Type B pancreatic cell (in vitro differentiated cells): ENCODE measurements at regions not wholly inside any gene's neighbourhood (a gene's known extent, or its start where the extent isn't known, plus 50 kb on each side); places are given as distances from the start of the nearest gene placed in this dataset.

Experiments
- DNase-seq: peaks from one replicate; pipeline ENCODE4 v3.0.0; 2021; ENCODE audit warnings: mixed read lengths; ENCODE audit not compliant: unreplicated experiment; ENCODE audit errors: extremely low spot score
- H3K27ac Mint-ChIP-seq: 2 replicates; pipeline ENCODE4 v1.8.0; 2021; ENCODE audit warnings: mild to moderate bottlenecking, mixed read lengths
- H3K27me3 Mint-ChIP-seq: 2 replicates; pipeline ENCODE4 v1.8.0; 2021; ENCODE audit warnings: mixed read lengths
- H3K36me3 Mint-ChIP-seq: 2 replicates; pipeline ENCODE4 v1.8.0; 2021; ENCODE audit warnings: mixed read lengths
- H3K4me1 Mint-ChIP-seq: one replicate; pipeline ENCODE4 v1.8.0; 2021; ENCODE audit warnings: mixed read lengths; ENCODE audit not compliant: unreplicated experiment
- H3K4me3 Mint-ChIP-seq: 2 replicates; pipeline ENCODE4 v1.8.0; 2021; ENCODE audit warnings: mild to moderate bottlenecking, mixed read lengths
- H3K9me3 Mint-ChIP-seq: 2 replicates; pipeline ENCODE4 v1.8.0; 2021; ENCODE audit warnings: mixed read lengths
- TF ChIP-seq, protein P1 (sequence below): fragments of 200-600 bp; sonication (generic); conservative IDR thresholded peaks from 2 replicates; pipeline ENCODE4 v1.5.0; 2021; ENCODE audit warnings: antibody characterized with exemption, mild to moderate bottlenecking

DNA sequence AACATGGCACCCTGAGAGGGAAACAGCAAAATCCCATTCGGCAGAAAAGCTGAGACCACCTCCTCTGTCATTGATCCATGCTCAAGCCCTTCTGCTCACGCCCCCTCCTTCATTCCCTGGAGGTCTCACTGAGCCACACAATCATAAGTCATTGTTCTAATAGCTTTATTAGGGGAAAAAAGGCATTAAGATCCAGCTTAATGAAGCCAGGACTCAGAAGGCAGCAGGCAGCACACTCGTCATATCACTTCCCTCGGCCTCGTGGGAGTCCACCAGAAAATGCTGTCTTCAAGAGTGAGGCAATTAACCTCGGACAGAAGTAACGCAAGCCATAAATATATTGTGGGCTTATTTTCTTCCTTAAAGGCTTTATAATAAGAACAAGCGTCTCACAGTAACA lies 153.9 kb upstream of the PPP2R3A start:
- Mint-ChIP-seq H3K4me1 (peaks cover 4% of the 10 kb centered on the region), H3K9me3 (no peaks in the 10 kb centered on the region), H3K27me3 (peaks cover 43% of the 10 kb centered on the region), H3K4me3 (no peak overlapping the region), H3K36me3 (no peaks in the 10 kb centered on the region), H3K27ac (no peak overlapping the region)
- TF ChIP-seq, protein P1, sequence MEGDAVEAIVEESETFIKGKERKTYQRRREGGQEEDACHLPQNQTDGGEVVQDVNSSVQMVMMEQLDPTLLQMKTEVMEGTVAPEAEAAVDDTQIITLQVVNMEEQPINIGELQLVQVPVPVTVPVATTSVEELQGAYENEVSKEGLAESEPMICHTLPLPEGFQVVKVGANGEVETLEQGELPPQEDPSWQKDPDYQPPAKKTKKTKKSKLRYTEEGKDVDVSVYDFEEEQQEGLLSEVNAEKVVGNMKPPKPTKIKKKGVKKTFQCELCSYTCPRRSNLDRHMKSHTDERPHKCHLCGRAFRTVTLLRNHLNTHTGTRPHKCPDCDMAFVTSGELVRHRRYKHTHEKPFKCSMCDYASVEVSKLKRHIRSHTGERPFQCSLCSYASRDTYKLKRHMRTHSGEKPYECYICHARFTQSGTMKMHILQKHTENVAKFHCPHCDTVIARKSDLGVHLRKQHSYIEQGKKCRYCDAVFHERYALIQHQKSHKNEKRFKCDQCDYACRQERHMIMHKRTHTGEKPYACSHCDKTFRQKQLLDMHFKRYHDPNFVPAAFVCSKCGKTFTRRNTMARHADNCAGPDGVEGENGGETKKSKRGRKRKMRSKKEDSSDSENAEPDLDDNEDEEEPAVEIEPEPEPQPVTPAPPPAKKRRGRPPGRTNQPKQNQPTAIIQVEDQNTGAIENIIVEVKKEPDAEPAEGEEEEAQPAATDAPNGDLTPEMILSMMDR, result no peak
- no peak for DNase-seq

DNA sequence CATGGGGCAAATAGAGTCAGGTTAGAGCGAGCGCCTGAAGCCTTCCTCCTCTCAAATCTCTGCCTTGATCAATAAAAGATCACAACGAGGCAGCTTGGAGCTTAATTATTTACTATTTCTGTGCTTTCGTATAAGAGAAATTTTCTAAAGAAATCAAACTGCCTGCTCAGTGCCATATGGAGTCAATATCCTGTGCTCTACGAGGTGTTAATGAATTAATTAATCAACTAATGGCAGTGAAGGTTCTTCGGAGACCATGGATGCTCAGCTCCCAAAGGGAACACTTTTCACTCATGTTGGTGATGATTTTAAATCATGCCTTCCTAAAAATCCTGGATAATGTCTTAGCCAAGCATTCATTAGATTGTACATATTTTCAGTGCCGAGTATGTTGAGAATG lies 153.5 kb upstream of the PPP2R3A start:
- TF ChIP-seq, protein P1, result no peak
- H3K36me3 Mint-ChIP-seq, result no peaks in the 10 kb centered on the region

DNA sequence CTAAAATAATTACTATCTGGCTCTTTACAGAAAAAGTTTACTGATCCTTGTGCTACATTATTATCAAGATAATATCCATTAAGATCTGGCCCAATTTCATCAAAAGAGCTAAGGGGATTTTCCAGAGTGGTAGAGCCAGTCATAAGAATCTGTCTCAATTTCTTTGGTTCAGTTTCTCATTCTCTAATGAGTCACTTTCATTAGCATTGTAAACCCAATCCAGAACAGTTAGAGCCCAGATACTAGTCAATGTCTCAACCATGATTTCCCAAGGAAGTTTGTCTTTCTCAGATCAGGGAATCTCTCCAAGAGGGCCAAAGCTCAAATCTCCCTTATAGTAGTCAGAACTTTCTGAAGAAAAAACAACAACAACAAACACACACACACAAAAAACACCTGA lies 131.1 kb upstream of the PPP2R3A start:
- Mint-ChIP-seq H3K4me3 (no peak overlapping the region), H3K36me3 (no peaks in the 10 kb centered on the region), H3K4me1 (no peaks in the 10 kb centered on the region), H3K27ac (no peak overlapping the region), H3K9me3 (no peaks in the 10 kb centered on the region), H3K27me3 (peaks cover 6% of the 10 kb centered on the region)
- TF ChIP-seq, protein P1, result no peak
- no peak for DNase-seq

More for the DNA sequence above, 153.5 kb upstream of the PPP2R3A start:
- Mint-ChIP-seq H3K4me3 (no peak overlapping the region), H3K9me3 (no peaks in the 10 kb centered on the region), H3K27ac (no peak overlapping the region), H3K27me3 (peaks cover 43% of the 10 kb centered on the region), H3K4me1 (peaks cover 4% of the 10 kb centered on the region)
- no peak for DNase-seq

DNA sequence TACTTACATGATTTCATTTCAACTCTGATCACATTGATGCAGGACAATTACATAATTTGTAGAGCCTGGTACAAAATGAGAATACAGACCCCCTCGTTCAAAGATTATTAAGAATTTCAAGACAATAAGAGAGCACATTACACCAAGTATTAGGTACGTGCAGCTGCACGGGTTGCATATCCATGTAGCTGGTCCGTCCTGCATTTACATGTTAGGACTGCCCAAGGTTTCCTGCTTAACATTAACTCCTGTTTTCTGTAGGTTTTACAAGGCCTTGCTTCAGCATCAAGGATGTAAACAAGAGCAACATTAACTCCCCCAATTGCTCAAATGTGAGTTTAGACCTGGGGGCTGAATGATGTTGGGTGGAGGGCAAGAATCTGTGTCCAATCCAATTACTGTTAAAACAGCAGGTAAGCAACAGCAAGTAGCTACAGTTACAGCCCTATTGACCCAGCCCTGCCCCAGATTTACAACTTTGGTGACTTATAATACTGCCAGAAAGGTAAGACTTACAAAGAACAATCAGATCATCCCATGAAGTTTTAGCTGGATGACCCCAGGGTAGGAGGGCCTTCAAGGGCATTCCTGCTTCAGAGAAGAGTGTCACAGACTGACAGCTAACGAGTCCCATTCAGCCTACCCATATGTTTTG lies 127.4 kb upstream of the PPP2R3A start:
- Mint-ChIP-seq H3K27ac (no peak overlapping the region), H3K4me1 (no peaks in the 10 kb centered on the region), H3K9me3 (no peaks in the 10 kb centered on the region), H3K4me3 (no peak overlapping the region), H3K27me3 (peaks cover 6% of the 10 kb centered on the region), H3K36me3 (no peaks in the 10 kb centered on the region)
- DNase-seq, result no peak
- TF ChIP-seq, protein P1, result no peak

DNA sequence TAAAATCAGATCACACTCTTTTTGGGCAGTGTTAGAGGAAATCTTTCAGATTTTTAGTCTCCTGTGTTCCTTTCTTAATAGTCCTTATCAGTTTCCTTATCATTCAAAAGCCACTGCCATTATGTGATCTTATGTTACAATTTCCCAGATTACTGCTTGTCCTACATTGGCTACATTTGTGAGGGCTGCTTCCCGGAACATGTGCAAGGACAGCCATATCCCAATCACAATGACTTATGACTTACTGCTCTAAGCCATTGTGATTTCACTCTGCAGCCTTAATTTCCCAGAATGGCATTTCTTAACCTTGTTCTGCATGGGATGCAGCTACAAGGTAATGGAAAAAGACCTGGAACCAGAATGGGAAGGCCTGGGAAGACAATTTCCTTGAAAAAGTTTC lies 125.1 kb upstream of the PPP2R3A start:
- TF ChIP-seq, protein P1, result no peak
- H3K27me3 Mint-ChIP-seq, result peaks cover 2% of the 10 kb centered on the region
- H3K9me3 Mint-ChIP-seq, result no peaks in the 10 kb centered on the region
- no peaks in the 10 kb centered on the region for H3K4me1 Mint-ChIP-seq
- H3K36me3 Mint-ChIP-seq, result no peaks in the 10 kb centered on the region
- H3K27ac Mint-ChIP-seq, result no peak overlapping the region
- DNase-seq, result no peak
- H3K4me3 Mint-ChIP-seq, result no peak overlapping the region

DNA sequence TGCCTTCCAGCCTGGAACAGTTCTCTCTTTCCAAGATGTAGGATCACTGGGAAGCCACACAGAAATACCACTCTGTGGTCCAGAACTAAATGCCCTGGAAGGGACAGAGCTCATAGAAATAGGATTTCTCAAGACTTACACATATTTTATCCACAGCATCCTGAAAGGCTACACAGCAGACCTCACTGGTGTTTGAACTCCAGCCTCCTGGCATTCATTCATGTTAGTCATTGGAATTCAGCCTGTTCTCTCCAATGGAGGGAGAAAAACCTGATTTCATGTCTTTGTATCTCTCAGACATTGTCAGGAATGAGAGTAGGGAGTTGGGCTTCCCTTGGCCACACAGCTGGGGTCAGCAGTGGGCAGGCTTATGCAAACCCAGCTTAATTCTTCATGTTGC lies 121.1 kb upstream of the PPP2R3A start:
- peaks cover 5% of the 10 kb centered on the region for H3K27me3 Mint-ChIP-seq
- H3K4me3 Mint-ChIP-seq, result no peak overlapping the region
- H3K4me1 Mint-ChIP-seq, result no peaks in the 10 kb centered on the region
- TF ChIP-seq, protein P1, result no peak
- H3K9me3 Mint-ChIP-seq, result no peaks in the 10 kb centered on the region
- H3K36me3 Mint-ChIP-seq, result no peaks in the 10 kb centered on the region
- DNase-seq, result no peak
- H3K27ac Mint-ChIP-seq, result no peak overlapping the region
